Nephron progenitor cell (in vitro differentiated cells): ENCODE measurements at regions not wholly inside any gene's neighbourhood (a gene's known extent, or its start where the extent isn't known, plus 50 kb on each side); places are given as distances from the start of the nearest gene placed in this dataset.
A peak's percentile ranks its signal among the peaks of the same experiment; 100 is the strongest.

ENCODE experiments used
- DNase-seq: peaks from one replicate; pipeline ENCODE4 v3.0.0; 2021
- H3K27ac Mint-ChIP-seq: 2 replicates; pipeline ENCODE4 v1.8.0; 2021; ENCODE audit warnings: mild to moderate bottlenecking, moderate library complexity, mixed read lengths
- H3K27me3 Mint-ChIP-seq: 2 replicates; pipeline ENCODE4 v1.8.0; 2021; ENCODE audit warnings: mild to moderate bottlenecking, low read depth, mixed read lengths; ENCODE audit not compliant: poor library complexity
- H3K36me3 Mint-ChIP-seq: 2 replicates; pipeline ENCODE4 v1.8.0; 2021; ENCODE audit warnings: low read depth, mixed read lengths
- H3K4me1 Mint-ChIP-seq: 2 replicates; pipeline ENCODE4 v1.8.0; 2021; ENCODE audit warnings: mixed read lengths
- H3K4me3 Mint-ChIP-seq: 2 replicates; pipeline ENCODE4 v1.8.0; 2021; ENCODE audit warnings: mild to moderate bottlenecking, moderate library complexity, mixed read lengths
- H3K9me3 Mint-ChIP-seq: 2 replicates; pipeline ENCODE4 v1.8.0; 2021; ENCODE audit warnings: mild to moderate bottlenecking, moderate library complexity, mixed read lengths
- TF ChIP-seq, protein P1 (sequence below): fragments of 200-600 bp; sonication (generic); IDR thresholded peaks from 2 replicates; pipeline ENCODE4 v1.5.0; 2021; ENCODE audit warnings: antibody characterized with exemption

DNA sequence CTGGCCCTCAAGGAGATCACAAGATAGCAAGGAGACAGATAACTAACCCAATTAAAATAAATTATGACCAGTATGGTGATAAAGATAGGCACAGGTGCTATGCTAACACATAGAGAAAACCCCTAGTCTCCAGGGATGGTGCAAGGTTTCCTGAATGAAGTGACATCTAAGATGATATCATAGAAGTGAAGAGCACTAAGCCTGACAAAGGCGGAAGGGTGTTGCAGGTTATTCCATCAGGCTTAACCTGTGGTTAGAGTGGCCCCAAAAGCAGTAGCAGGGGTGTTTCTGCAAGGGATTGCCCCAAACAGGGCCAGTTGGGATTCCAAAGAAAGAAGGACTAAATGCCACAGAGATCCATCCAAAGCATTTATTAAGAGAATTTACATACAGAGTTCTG is 249.2 kb downstream of the IDS start:
- Mint-ChIP-seq H3K36me3 (no peaks in the 10 kb centered on the region), H3K4me3 (no peak overlapping the region), H3K27me3 (no peaks in the 10 kb centered on the region), H3K9me3 (peaks cover 29% of the 10 kb centered on the region), H3K4me1 (no peaks in the 10 kb centered on the region), H3K27ac (no peak overlapping the region)
- TF ChIP-seq, protein P1, sequence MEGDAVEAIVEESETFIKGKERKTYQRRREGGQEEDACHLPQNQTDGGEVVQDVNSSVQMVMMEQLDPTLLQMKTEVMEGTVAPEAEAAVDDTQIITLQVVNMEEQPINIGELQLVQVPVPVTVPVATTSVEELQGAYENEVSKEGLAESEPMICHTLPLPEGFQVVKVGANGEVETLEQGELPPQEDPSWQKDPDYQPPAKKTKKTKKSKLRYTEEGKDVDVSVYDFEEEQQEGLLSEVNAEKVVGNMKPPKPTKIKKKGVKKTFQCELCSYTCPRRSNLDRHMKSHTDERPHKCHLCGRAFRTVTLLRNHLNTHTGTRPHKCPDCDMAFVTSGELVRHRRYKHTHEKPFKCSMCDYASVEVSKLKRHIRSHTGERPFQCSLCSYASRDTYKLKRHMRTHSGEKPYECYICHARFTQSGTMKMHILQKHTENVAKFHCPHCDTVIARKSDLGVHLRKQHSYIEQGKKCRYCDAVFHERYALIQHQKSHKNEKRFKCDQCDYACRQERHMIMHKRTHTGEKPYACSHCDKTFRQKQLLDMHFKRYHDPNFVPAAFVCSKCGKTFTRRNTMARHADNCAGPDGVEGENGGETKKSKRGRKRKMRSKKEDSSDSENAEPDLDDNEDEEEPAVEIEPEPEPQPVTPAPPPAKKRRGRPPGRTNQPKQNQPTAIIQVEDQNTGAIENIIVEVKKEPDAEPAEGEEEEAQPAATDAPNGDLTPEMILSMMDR, result no peak
- no peak for DNase-seq

DNA sequence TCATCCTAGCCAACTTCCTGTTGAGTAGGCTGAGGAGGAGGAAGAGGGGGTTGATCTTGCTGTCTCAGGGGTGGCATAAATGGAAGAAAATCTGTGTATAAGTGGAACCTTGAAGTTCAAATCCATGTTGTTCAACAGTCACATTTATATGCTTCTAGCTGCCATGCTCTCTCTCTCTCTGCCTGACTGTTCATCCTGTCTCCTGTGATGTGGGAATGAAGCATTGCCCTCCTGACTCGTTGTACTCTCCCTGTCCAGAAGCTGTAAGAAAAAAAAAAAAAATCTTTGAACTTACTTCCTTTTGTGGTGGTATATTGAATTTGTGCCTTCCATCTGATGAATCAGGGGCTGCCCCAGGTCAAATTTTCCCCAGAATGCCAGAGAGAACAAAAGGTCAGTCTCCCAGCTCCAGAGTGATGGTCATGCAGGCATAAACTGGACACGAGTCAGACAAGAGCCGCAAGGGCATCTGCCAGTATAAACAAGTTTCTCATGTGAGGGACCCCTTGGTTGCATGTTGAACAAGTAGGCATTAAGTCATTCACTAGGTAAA is 257.0 kb downstream of the IDS start:
- TF ChIP-seq, protein P1, result no peak
- peaks cover 40% of the 10 kb centered on the region for H3K9me3 Mint-ChIP-seq
- H3K4me3 Mint-ChIP-seq, result no peak overlapping the region
- H3K36me3 Mint-ChIP-seq, result no peaks in the 10 kb centered on the region
- no peak overlapping the region for H3K27ac Mint-ChIP-seq
- DNase-seq, result no peak
- H3K27me3 Mint-ChIP-seq, result peaks cover 3% of the 10 kb centered on the region
- no peaks in the 10 kb centered on the region for H3K4me1 Mint-ChIP-seq

DNA sequence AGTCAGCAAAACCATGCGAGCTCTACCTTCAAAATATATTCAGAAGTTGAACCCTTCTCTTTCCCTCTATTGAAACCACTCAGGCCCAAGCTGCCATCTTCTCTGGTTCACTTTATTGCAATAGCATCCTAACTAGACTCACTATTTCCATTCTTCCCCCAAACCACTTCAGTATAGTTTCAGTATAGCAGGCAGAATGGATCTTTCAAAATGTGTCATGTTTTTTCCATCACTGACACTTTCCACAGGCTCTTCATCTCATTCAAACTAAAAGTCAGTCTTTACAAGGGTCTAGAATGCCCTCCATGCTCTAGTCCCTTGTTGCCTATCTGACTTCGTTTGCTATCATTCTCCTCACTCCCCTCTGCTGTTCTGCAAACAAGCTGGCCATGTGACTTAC is 274.4 kb downstream of the IDS start:
- Mint-ChIP-seq H3K4me1 (no peaks in the 10 kb centered on the region), H3K9me3 (peaks cover 62% of the 10 kb centered on the region), H3K27ac (no peak overlapping the region), H3K4me3 (no peak overlapping the region), H3K27me3 (peaks cover 8% of the 10 kb centered on the region), H3K36me3 (peaks cover 8% of the 10 kb centered on the region)
- TF ChIP-seq, protein P1, result no peak
- DNase-seq, result no peak

DNA sequence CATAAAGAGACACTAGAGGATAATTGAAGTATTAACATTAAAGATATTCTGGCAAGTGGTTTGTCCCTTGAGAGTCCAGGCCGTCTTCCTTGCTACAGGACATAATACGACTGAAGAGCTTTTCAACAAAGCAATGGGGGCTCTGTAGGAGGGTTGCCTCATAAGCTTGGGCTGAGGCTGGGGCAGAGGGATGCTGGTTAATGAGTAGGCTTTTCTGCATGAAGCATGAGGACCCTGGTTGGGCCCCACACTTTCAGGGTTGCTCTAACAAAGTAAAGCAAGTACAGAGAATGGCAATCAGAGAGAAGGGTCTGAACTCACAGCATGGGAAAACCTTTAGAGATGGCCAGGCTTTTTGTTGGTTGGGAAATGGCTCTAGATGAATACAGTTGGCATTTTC is 281.3 kb downstream of the IDS start:
- peaks cover 11% of the 10 kb centered on the region for H3K4me1 Mint-ChIP-seq
- no peak overlapping the region for H3K27ac Mint-ChIP-seq
- DNase-seq, result no peak
- TF ChIP-seq, protein P1, result no peak
- H3K4me3 Mint-ChIP-seq, result no peak overlapping the region
- H3K9me3 Mint-ChIP-seq, result peaks cover 56% of the 10 kb centered on the region
- peaks cover 6% of the 10 kb centered on the region for H3K27me3 Mint-ChIP-seq
- H3K36me3 Mint-ChIP-seq, result no peaks in the 10 kb centered on the region

DNA sequence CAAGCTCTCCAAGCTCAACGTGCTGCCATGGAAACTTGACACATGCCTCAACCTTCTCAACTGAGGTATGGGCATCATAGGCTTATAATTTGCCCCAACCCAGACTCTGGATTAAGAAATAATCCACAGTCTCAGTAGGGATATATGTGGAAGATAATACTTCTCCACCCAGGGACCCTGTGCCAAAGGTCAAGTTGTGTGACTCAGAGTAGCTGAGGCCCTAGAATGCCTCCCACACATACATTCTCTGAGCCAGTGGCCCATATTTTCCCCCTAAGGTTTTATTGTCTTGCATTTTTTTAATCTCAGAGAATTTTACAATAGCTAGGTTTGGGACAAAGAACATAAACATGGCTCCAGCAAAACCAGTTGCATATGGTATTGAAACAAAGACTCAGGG is 283.1 kb downstream of the IDS start:
- peaks cover 11% of the 10 kb centered on the region for H3K4me1 Mint-ChIP-seq
- no peak for DNase-seq
- peaks cover 57% of the 10 kb centered on the region for H3K9me3 Mint-ChIP-seq
- peak overlapping the region; percentile 92 for H3K27ac Mint-ChIP-seq
- no peak overlapping the region for H3K4me3 Mint-ChIP-seq
- peaks cover 5% of the 10 kb centered on the region for H3K36me3 Mint-ChIP-seq
- TF ChIP-seq, protein P1, result no peak
- H3K27me3 Mint-ChIP-seq, result peaks cover 2% of the 10 kb centered on the region

DNA sequence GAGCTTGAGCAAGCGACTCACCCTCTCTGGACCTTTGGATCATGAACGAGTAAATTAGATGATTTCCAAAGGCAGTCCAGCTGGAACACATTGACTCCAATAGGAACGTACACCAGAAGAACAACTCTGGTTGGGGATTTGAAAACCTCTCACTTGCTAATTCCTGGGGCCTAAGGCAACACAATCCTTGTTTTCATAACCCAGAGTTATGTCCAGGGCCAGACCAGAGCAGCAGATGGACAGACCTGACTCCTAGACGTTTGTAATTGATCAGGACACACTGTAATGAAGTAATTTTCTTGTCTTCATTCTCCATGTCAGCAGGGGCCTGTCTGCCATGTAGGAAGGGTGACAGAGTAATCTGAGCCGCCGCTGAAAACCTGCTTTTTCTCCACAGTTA is 283.9 kb downstream of the IDS start:
- peaks cover 2% of the 10 kb centered on the region for H3K27me3 Mint-ChIP-seq
- H3K27ac Mint-ChIP-seq, result peak overlapping the region; percentile 92
- H3K9me3 Mint-ChIP-seq, result peaks cover 59% of the 10 kb centered on the region
- H3K4me1 Mint-ChIP-seq, result peaks cover 11% of the 10 kb centered on the region
- H3K4me3 Mint-ChIP-seq, result no peak overlapping the region
- TF ChIP-seq, protein P1, result no peak
- H3K36me3 Mint-ChIP-seq, result peaks cover 8% of the 10 kb centered on the region
- no peak for DNase-seq
